GM18520 (cell line): ENCODE measurements at regions not wholly inside any gene's neighbourhood (a gene's known extent, or its start where the extent isn't known, plus 50 kb on each side); places are given as distances from the start of the nearest gene placed in this dataset.
"Not testable (repeated sequence)": the region's sequence is repeated elsewhere in the genome, so short reads cannot be mapped to it uniquely, and the experiment has no call there.

Experiments
- ATAC-seq: cut with Tn5 transposase; IDR thresholded peaks from one replicate; pipeline ENCODE4 v1.9.1; 2021; ENCODE audit not compliant: unreplicated experiment

DNA sequence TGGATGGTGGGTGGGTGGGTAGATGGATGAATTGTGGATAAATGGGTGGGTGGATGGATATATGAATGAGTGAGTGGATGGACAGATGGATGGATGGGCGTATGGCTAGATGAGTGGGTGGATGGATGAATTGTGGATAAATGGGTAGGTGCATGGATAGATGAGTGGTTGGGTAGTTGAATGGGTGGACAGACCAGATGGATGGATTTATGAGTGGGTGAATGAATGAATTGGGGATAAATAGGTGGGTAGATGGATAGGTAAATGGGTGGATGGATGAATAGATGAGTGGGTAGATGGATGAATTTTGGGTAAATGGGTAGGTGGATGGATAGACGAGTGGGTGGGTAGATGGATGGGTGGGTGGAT is 108.7 kb downstream of the NPIPB11 start:
- not testable (repeated sequence) for ATAC-seq

DNA sequence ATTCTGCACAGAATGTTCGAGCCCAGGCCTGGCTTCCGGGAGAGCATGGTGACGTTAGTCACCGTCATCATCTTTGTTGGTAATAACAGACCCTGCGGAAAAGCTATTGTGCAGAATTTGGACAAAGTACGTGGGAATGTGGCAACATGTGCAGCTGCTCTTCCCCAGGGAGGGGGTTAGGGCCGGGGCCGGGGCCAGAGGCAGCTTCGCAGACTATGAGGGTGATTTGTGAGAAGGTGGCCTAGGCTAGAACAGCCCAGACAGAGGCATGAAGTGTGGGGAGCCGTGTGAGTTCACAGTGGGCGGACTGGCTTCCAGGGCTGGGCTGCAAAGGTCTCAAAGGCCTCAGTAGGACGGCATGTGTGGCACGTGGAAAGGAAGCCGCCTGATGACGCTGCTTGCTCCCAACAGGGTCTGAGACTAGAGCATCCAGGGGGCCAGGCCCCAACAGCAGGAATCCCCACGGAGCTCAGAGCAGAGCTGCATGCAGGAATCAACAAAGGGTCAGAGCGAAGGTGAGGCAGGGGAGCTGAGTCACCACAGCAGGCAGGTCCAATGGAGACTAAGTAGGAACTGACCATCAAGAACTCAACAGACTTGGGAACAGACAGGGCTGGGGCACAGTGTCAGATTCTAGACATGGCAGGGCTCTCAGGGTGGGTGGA is 109.2 kb downstream of the NPIPB11 start:
- not testable (repeated sequence) for ATAC-seq

DNA sequence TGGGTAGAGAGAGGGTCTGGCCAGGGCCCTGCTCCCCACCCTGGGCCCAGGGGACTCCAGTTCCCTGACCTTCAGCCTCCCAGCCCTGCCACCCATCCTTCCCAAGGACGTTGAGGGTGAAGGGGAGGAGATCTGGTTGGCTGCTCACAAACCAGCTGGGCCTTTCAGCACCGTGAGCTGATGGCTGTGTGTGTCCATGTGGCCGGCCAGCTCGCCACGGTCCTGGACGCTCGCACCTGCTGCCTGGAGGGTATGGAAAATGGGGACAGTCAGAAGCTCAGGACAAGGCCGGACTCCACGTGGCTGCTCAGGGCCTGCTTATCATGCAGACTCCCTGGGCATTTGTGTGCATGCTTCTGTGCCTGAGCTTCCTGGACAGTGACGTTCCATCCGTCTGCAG is 110.3 kb downstream of the NPIPB11 start:
- ATAC-seq = not testable (repeated sequence)

DNA sequence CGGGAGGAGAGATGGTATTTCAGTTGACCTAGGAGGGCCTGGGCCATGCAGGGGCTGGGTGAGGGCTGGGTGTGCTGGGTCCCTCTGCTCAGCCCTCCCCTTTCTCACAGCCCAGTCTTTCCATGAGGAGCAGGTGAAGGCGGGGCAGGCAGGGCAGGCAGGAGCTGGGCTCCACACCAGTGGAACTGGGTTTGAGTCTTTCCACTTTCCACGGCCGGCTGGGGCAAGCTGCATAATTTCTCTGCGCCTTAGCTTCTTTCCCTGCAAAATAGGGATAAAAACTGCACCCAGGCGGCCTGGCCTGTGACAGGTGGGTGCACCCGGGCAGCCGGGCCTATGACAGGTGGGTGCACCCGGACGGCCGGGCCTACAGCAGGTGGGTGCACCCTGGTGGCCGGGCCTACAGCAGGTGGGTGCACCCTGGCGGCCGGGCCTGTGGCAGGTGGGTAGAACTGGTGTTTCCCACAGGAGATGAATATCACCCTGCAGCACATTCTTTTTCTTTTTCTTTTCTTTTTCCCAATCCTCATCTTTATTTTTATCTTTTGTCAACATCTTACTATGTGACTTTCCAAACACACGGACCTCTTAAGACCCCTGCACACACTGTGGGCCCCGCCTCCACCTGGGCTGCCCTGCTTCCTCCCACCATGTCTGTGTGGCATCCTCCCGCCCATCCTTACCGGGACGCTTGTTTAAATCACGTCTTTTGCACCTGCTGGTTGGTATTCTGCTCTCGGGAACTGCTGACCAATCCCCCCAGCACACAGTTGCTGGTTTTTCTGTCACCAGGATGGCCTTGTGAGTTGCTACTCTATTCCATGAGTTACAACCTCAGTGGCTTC is 111.3 kb downstream of the NPIPB11 start:
- ATAC-seq = not testable (repeated sequence)

DNA sequence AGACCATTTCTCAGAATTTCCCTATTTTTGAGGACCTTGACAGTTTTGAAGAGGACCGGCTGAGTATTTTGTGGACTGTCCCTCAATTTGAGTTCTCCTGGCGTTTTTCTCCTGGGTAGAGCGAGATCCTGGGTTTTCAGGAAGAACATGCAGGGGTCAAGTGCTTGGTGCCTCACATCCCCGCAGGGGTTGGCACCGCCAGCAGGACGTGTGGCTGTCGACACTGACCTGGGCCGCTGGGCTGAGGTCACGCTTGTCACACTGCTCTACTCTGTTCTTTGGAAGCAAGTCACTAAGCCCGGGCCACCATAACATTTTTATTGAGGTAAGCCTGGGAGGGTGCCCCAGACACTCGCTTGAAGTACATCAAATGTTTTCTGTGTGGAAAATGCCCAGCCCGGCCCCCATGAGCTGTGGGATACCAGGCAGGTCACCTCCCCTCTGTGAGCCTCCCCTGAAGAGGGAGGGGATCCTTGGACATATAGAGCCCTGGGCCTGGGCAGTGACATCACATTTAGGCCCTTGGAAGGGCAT is 112.0 kb downstream of the NPIPB11 start:
- not testable (repeated sequence) for ATAC-seq

DNA sequence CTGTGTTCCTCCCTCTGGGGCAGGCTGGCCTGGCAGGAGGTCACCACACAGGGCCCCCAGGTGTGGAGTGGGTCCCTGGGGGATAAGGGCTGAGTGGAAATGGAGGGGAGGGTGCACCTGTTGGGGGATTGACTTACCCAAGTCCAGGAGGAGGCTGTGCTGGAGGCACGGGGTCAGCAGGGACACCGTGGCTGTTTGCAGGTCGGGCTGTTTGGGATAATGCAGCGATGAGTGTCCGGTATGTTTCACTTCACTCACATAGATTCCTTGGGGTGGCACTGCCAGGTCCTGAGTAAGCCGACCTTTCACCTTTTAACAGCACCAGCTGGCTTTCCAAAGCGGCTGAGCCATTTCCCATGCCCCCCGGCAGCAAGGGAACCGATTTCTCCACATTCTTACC is 113.0 kb downstream of the NPIPB11 start:
- not testable (repeated sequence) for ATAC-seq

DNA sequence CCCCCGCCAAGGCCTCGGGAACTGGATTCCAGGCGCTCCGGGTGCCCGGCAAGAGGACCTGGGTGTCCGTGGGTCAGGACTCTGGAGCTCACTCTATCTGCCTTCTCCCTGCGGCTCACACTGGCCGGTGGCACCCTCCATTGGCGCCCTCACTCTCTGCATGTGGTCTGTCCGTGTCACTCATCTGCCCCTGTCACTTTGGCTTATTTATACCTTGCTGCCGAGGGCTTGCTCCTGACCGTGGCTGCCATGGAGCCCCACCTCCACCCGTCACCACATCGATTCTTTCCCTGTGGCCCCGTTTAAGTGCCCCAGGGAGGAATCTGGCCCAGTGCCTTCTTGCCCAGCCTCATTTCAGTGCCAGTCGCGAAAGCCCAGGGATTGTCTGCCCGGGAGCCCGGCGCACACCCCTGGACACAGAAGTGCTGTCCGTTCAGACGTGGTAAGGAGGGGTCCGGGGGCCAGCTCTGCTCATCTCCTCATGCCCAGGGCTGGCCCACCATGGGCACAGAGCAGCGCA is 113.5 kb downstream of the NPIPB11 start:
- not testable (repeated sequence) for ATAC-seq

DNA sequence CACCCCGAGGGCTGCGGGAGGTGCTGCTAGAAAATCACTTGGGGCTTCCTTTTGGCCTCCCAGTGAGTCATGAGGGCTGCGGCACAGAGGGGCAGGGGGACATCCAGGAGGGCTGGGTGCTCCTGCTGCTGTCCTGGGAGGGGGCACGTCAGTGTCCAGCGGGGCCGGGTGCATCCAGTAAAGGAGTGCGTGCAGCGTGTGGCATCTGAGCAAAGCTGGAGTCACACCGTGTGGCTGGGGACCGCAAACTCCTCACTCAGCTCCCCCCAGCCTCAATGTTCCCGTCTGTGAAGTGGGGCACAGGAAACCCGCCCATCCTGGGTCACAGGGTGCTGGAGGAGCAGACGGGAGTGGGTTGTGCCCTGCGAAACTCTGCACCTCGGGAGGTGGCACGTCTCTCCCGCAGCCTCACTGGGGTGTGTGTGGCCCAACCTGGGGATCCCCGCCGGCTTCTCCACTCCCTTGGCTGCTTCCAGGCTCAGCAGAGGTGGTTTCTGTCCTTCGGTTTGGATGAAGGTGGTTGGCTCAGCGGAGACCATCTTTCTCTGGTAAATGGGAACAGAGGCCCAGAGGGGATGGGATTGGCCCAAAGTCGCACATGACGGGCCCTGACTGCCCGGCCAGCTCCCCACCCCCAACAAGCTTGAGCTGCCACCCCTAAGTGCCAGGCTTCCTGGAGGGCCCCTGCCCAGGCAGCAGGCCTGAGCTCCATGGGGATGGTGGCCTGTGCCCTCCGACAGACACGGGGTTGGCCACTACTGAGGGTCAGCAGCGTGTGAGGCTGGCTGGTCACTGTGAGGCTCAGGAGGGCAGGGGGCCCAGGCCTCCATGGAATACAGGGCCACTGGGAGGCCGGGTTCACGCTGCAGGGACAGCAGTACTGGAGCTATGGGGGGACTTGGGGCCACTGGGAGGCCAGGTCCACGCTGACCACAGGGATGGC is 114.9 kb downstream of the NPIPB11 start:
- ATAC-seq = not testable (repeated sequence)

DNA sequence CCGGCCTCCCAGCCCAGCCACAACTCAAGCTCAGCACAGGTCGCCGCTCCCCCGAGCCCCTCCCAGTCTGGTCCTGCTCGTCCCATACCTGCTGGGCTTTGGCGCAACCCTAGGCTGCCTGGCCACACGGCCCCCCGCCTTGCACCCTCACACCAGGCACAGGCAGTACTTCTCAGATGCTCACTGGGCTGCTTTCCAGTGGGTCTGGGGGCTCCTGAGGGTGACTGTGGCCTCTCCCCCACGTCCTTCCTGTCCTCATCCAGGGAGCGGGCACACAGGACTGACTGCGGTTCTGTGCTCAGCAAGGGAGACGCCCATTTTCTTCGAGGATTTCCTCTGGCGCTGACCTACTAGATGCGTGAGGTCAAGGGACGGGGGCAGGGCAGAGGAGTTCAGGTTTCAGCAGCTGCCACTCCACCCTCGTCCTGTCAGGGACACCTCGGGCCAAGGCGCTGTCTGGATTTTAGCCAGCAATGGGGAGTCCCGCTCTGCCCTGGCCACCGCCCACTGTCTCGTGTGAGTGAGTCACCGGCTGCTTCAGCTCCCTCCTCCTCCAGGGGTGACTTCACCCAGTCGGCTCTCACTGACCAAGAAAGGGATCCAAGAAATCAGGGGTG is 115.8 kb downstream of the NPIPB11 start:
- ATAC-seq = peak; percentile 76

DNA sequence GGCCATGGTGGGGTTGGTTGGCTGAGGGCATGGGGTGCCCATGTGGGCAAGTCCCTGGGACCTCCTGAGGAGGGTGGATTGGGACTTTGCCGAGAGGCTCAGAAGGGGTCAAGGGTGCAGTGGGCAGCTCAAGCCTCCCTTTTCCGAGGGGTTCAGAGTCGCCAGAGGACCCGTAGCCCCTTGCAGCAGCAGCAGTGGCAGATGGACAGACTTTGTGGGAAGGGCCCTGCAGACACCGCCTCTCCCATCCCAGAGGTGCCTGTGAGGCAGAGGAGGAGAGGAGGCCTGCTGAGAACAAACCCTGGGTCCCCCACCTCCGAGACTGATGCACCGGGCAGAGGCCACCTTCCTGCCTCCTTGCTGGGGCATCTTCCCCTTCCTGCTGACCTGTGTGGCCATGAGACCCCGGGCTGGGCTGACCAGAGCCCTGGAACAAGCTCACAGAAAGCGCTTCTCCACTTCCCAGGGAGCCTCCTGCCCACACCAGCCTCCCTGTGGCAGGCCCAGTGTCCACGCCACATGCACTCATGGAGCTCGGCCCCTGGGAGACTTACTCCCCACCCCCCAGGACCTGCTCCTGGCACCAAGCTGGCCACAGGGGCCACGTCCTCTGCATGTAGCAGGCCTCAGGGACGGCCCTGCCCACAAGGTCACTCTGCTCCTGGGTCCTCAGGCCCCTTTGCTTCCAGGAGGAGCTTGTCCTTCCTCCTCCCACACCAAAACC is 116.8 kb downstream of the NPIPB11 start:
- not testable (repeated sequence) for ATAC-seq

DNA sequence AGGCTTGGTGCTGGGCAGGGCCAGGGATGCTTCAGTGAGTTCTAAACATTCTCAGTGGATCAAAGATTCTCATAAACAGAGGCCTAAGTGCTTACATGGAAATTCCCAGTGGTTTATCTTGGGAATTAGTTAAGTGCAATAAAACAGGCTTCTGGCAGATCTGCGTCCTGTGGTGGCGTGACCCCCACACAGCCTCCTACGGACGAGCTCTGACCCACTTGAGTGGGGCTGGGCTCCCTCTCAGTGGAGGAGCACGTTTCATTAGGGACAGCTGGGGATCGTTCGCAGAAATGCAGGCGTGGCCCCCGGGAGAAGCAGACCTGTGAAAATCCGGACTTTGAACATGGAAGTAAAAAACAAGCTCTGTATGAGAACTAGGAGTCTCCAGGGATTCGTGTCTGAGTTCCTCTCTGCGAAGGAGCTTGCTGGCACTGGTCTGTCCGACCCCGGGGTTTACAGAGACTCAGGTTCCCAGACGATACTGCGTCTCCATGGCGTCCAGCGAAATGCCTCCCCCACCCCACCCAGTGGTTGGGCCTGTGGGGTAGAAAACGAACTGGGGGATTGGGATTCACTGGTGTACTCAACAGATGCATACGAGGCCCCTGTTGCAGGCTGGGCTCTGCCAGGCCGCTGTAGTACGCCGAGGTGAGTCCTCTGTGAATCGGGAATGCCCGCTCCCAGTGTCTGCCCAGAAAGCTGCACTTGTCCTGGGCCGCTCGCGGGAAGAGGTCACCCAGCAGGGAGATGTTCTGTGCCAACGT is 117.6 kb downstream of the NPIPB11 start:
- not testable (repeated sequence) for ATAC-seq

DNA sequence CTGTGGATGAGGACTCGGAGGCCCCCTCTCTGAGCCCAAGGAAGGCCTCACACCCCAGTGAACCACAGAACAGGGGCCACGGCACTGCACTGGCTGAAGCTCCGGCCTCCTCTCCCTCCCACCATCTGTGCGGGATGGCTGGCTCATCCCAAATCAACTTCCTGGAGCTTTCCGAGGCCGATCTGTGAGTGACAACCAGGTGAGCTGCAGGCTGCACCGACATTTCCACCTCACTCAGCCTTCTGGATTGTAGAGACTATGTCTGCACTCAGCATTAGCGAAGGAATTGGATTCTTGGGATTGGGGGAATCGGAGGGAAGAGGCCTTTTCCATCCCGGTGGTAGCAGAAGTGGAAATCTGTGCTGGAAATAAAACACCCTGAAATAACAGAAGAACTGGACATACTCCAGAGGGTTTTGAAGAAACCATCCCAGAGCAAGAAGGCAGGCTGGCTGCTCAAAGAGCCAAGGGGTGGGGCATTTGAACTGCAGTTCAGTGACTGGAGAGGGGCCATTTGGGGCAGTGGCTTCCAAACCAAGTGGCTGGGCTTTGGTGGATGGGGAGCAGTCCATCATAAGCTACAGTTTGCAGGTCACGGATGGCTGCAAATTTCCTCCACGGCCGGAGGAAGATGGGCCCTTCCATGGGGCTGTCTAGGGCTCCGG is 118.5 kb downstream of the NPIPB11 start:
- ATAC-seq = not testable (repeated sequence)

DNA sequence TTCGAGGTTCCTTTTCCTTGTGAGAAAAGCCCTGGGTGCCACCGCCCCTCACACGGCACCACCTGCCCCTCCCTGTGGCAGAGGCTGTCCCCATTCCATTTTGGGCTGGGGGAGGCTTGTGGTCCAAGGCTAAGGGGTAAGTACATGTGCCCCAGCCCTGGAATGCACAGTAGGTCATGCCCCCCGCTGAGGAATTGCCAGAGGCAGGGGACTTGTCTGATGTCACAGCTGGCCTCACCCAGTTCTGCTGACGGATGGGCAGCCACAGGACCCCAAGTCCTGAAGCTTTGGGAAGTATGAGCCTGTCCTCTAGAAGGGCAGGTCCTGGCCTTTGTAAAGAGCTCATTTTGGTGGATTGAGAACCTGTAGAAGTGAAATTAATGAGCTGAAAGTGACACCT is 119.3 kb downstream of the NPIPB11 start:
- not testable (repeated sequence) for ATAC-seq

DNA sequence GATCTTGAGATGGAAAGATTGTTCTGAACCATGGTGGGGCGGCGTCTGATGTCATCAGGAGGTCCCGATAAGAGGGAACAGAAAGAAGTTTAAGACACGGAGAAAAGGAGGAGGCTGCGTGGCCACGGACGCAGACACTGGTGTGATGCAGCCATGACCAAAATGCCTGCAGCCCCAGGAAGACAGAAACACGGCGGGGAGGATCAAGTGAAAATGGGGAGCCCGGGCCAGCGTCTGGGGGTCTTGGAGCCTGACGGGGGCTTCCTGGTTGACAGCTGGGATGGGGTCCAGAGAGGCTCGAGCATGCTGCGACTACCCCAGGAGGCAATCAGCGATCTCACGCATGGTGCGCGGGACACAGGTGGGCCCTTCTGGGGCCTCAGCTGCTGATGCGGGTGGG is 119.7 kb downstream of the NPIPB11 start:
- not testable (repeated sequence) for ATAC-seq

DNA sequence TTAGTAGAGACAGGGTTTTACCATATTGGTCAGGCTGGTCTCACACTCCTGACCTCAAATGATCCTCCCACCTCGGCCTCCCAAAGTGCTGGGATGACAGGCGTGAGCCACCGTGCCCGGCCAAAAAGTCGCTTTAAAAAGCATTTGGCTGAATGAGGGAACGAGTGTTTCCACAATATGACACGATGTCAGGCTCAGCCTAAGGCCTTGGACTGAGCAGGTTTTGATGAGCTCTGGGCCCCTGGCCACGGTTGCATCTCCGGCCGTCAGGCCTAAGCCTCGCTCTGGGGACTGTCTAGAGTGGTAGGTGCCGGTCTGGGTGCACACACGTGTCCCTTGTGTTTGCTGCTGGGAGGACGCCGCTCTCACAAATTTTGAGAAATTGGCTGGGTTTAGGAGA is 120.3 kb downstream of the NPIPB11 start:
- ATAC-seq = not testable (repeated sequence)

DNA sequence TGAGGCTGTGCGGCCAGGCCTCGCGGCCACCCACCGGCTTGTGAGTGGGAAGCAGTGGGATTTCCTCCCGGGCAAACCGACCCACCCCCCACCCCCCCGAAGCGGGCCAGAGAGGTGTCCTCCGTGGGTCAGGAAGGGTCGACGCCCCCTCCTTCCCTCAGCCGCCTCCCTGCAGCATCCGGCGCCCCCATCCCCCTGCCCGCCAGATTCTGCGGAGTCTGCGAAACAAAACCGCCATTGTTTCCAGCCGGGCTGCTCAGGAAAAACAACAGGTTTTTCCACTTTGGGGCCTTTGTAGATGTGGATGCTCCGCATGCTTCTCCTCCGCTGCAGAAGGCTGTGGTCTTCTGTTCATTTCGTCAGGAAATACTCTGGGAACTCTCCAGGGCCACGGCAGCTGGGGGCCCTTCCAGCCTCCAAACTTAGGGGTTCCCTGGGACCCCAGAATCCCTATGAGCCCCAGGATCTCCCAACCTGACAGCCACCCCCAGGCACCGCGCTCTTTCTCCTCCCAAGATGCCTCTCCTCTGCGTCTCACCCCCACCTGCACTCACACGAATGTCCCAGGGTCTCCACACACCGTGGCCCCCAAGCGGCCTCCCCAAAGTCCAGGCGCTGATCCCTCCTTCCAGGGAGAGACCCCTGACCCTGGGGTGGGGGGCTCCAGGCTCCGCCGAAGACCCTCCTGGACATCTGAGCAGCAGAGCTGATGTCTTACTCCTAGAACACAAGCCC is 121.2 kb downstream of the NPIPB11 start:
- ATAC-seq = not testable (repeated sequence)

DNA sequence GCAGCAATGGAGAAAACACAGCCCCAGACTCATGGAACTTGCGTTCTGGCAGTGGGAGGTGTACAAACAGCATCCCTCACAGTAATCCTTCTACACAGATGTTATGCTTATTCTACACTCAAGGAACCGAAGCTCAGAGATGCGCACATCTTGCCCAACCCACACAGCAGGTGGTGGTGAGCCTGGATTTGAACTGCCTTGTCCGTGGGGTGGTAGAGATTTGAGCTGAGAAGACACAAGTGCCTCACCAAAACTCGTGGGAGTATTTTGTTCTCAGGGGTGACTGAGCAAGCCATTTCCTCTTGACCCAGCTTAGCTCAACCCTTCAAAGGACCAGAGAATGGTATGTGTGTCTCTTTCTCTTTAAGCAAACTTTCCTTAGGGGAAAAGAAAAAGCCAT is 121.8 kb downstream of the NPIPB11 start:
- not testable (repeated sequence) for ATAC-seq

DNA sequence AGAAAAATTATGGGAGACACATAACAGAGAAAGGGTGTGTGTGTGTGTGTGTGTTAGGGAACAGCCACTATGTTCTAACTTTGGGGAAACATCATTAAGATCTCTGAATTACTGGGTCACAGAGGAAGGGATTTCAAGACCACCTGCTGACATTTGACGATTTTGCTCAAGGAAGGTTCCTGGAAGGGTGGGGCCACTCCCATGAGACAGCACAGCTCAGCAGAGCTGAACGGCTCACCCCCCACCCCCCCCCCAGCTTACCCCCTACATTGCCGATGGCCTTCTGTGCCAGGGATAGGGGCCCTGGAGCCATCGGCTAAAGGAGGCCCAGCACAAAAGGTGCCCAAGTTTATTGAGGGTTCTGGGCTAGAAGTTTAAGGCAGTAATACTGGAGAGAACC is 122.4 kb downstream of the NPIPB11 start:
- not testable (repeated sequence) for ATAC-seq
